ENCODE measurements at regions not wholly inside any gene's neighbourhood (a gene's known extent, or its start where the extent isn't known, plus 50 kb on each side); places are given as distances from the start of the nearest gene placed in this dataset.

DNA sequence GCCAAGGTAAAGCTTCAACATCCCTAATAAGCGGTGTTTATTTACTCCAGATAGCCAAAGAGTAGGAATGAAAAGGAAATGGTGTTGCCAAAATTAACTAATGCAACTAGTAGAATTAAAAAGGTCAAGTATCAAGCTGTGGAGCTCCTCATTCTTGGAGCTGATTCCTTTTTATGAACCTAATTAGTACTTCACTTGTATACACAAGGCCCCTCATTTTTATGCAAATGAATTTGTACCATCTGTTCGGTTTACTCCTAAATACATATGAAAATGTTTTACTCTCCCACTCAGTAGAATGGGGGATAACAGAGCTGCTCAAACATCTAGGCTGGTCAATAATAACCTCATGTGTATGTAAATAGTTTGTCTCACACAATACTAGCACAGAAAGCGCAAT is 426.4 kb upstream of the LUZP2 start:
- no peaks in the 10 kb centered on the region for H4K20me1 ChIP-seq (ENCODE audit: insufficient read depth)
- H3K79me2 ChIP-seq (ENCODE audit: low read depth), result no peaks in the 10 kb centered on the region
- no peaks in the 10 kb centered on the region for H3F3A ChIP-seq (ENCODE audit: insufficient read depth, low read depth)
- no peak overlapping the region for H2AFZ ChIP-seq
- ChIA-PET CTCF (no interaction called here), POLR2A (ENCODE audit: unreplicated experiment) (no interaction called here)
- no peaks in the 10 kb centered on the region for H3K9me2 ChIP-seq (ENCODE audit: insufficient read depth)
- H3K4me3 ChIP-seq, result no peak overlapping the region
- no peak overlapping the region for H3K27ac ChIP-seq
- no TSS peak for BruUV-seq (replicated peaks)
- no peak for TF ChIP-seq EZH2 (IDR thresholded peaks at IDR 0.05; ENCODE audit: low read depth)
- TF ChIP-seq, protein P1, sequence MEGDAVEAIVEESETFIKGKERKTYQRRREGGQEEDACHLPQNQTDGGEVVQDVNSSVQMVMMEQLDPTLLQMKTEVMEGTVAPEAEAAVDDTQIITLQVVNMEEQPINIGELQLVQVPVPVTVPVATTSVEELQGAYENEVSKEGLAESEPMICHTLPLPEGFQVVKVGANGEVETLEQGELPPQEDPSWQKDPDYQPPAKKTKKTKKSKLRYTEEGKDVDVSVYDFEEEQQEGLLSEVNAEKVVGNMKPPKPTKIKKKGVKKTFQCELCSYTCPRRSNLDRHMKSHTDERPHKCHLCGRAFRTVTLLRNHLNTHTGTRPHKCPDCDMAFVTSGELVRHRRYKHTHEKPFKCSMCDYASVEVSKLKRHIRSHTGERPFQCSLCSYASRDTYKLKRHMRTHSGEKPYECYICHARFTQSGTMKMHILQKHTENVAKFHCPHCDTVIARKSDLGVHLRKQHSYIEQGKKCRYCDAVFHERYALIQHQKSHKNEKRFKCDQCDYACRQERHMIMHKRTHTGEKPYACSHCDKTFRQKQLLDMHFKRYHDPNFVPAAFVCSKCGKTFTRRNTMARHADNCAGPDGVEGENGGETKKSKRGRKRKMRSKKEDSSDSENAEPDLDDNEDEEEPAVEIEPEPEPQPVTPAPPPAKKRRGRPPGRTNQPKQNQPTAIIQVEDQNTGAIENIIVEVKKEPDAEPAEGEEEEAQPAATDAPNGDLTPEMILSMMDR (conservative IDR thresholded peaks at IDR 0.05), result no peak
- H3K36me3 ChIP-seq (ENCODE audit: low read depth), result no peaks in the 10 kb centered on the region
- H3K4me2 ChIP-seq, result no peak overlapping the region
- H3K9me3 ChIP-seq (ENCODE audit: insufficient read depth, low read depth), result no peaks in the 10 kb centered on the region
- H3K27me3 ChIP-seq (ENCODE audit: insufficient read depth, low read depth), result no peaks in the 10 kb centered on the region
- no peaks in the 10 kb centered on the region for H3K4me1 ChIP-seq (replicated peaks; ENCODE audit: insufficient read depth)
- intact Hi-C loops (cut with micrococcal nuclease; ENCODE audit: unreplicated experiment), result no loop called here
- no peak for DNase-seq

DNA sequence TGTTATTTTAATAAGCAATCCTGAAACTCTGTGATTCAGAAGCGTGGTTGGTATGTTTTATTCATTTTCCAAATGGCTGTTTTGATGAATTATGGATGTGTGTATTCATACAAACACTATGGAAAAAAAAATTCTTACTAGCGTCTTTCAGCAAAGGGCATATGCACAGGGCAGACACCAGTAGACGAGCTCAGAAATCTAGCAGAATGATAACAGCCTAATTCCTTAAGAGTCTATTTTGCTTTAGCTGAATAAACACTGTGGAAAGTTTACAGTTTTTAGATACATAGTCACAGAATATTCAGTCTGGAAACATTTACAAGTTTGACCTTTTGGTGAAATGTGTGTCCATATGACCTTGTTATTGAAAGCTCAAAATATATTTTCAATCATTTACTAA is 418.8 kb upstream of the LUZP2 start:
- intact Hi-C loops (cut with micrococcal nuclease; ENCODE audit: unreplicated experiment), result no loop called here
- H3K36me3 ChIP-seq (ENCODE audit: low read depth), result no peaks in the 10 kb centered on the region
- H3K9me2 ChIP-seq (ENCODE audit: insufficient read depth), result no peaks in the 10 kb centered on the region
- H4K20me1 ChIP-seq (ENCODE audit: insufficient read depth), result no peaks in the 10 kb centered on the region
- H3K27me3 ChIP-seq (ENCODE audit: insufficient read depth, low read depth), result no peaks in the 10 kb centered on the region
- no peaks in the 10 kb centered on the region for H3K4me1 ChIP-seq (replicated peaks; ENCODE audit: insufficient read depth)
- no TSS peak for BruUV-seq (replicated peaks)
- no peaks in the 10 kb centered on the region for H3K9me3 ChIP-seq (ENCODE audit: insufficient read depth, low read depth)
- CTCF ChIA-PET, result no interaction called here
- POLR2A ChIA-PET (ENCODE audit: unreplicated experiment), result no interaction called here
- TF ChIP-seq, protein P1 (conservative IDR thresholded peaks at IDR 0.05), result no peak
- no peak for TF ChIP-seq EZH2 (IDR thresholded peaks at IDR 0.05; ENCODE audit: low read depth)
- no peak for DNase-seq
- H3K27ac ChIP-seq, result no peak overlapping the region
- H3K79me2 ChIP-seq (ENCODE audit: low read depth), result no peaks in the 10 kb centered on the region
- no peaks in the 10 kb centered on the region for H3F3A ChIP-seq (ENCODE audit: insufficient read depth, low read depth)
- H3K4me2 ChIP-seq, result no peak overlapping the region
- no peak overlapping the region for H2AFZ ChIP-seq
- no peak overlapping the region for H3K4me3 ChIP-seq

DNA sequence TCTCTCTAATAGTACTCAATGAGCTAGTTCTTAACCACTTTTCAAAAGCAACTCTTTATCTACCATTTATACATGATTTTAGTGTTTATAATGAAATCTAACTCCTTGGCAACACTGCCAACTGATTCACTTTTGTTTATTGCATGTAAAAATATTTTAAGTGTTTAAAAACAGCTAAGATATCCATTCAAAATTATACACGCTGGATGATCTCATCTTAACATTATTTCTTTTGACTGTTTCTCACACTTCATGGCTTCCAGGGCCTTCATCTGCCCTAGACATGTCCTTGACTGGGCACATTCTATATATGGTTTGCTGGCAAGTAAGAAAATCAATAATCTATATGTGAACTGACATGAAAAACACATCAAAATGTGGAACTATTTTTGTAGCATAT is 414.6 kb upstream of the LUZP2 start:
- no peaks in the 10 kb centered on the region for H3K4me1 ChIP-seq (replicated peaks; ENCODE audit: insufficient read depth)
- no peaks in the 10 kb centered on the region for H4K20me1 ChIP-seq (ENCODE audit: insufficient read depth)
- no peak for TF ChIP-seq EZH2 (IDR thresholded peaks at IDR 0.05; ENCODE audit: low read depth)
- TF ChIP-seq, protein P1 (conservative IDR thresholded peaks at IDR 0.05), result no peak
- ChIA-PET CTCF (no interaction called here), POLR2A (ENCODE audit: unreplicated experiment) (no interaction called here)
- intact Hi-C loops (cut with micrococcal nuclease; ENCODE audit: unreplicated experiment), result no loop called here
- no peak overlapping the region for H3K4me2 ChIP-seq
- H3K27me3 ChIP-seq (ENCODE audit: insufficient read depth, low read depth), result no peaks in the 10 kb centered on the region
- H3K36me3 ChIP-seq (ENCODE audit: low read depth), result no peaks in the 10 kb centered on the region
- no peaks in the 10 kb centered on the region for H3F3A ChIP-seq (ENCODE audit: insufficient read depth, low read depth)
- no peak for DNase-seq
- no peaks in the 10 kb centered on the region for H3K79me2 ChIP-seq (ENCODE audit: low read depth)
- H3K9me2 ChIP-seq (ENCODE audit: insufficient read depth), result no peaks in the 10 kb centered on the region
- H3K9me3 ChIP-seq (ENCODE audit: insufficient read depth, low read depth), result no peaks in the 10 kb centered on the region
- H3K27ac ChIP-seq, result no peak overlapping the region
- BruUV-seq (replicated peaks), result no TSS peak
- H3K4me3 ChIP-seq, result no peak overlapping the region
- H2AFZ ChIP-seq, result no peak overlapping the region

Data from PC-9 (cell line).